ENCODE measurements at regions not wholly inside any gene's neighbourhood (a gene's known extent, or its start where the extent isn't known, plus 50 kb on each side); places are given as distances from the start of the nearest gene placed in this dataset.
"Not testable (repeated sequence)": the region's sequence is repeated elsewhere in the genome, so short reads cannot be mapped to it uniquely, and the experiment has no call there.

DNA sequence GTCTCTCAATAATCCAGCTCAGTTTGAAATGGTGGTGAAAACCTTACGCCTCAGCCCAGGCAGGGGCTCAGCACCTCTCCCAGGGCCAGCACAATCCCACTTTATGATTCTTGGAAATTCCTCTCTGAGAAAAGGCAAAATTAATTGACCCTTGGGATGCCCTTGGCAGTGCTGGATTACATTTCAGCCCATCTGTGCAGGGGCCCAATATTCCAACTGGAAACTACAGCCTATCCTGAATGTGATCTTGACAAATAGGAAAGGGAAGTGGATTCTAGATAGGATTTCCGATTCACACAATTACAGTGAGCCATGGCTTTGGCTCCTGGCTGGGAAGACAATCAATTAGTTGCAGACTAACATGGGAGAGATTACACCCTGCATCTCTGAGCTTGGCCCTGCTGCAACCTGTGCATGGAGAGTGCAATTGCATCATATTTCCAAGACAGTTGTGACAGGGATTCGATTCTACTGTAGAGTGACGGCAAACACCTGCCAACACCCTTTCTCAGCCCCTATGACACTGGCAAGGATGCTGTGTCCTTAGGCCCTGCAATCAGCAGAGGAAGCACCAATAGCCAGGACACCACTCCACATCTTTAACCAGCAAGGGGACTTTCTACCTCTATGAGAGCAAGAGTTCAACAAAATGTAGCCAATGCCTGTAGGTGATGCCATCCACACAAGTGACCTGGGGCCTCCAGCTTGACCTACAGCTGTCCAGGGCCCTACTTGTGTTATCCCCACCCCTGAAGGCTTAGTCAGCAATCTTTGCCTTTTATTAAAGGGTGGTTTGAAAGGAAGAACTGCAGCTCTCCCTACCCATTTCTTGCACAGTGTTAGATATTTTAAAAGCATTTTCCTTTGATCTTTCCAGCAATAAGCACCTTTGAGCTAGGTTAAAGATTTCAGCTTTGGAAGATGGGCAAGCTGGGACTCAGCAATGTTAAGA, 187.2 kb upstream of the HS6ST1 start:
- DNase-seq (ENCODE audit: low read depth) = no peak

DNA sequence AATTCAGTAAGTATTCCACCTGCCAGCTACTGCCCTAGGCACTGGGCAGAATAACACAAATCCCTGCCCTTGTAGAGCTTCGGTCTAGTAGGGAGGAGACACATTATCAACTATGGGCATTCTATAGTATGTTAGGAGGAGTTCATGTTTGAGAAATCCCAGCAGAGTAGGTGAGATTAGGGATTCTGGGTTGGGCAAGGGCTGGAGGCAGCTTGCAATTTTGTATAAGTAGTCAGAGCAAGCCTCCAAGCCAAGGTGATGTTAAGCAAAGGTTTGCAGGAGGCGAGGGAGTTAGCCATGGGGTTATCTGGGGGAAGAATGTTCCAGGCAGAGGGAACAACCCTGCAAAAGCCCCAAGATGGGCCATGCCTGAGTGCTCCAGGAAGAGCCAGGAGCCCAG, 187.9 kb upstream of the HS6ST1 start:
- no peak for DNase-seq (ENCODE audit: low read depth)

DNA sequence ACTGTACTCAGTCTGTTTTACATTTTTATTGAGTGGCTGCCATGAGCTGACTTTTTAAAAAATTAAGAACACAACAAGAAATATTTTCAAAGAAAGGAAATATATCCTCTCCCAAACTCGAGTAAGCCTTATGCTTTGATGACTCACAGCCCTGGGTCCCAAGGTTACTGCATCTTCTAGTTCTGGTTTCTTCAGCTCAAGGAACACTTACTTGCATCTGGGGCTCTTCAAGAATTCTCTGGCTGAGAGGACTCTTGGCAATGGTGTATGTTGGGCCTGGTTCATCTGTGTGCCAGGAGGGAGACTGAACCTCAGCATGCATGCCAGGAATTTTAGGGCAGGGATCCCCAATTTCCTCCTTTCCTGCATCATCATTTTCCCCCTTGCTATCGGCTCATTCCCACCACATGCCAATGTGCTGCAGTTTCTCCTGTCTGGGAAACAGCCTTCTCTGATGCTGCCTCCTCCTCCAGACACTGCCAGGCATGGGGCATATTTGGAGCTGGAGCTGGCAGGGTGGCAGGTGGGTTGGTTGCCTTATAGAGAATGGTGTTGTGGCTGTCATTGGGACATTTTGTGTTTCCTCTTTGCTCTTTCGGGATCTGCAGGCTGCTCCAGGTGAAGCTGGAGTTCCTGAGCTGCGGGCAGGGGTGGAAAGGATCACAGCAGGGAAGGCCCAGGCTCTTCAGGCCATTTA, 192.2 kb upstream of the HS6ST1 start:
- no peak for DNase-seq (ENCODE audit: low read depth)

GRCh38 chr2:128511731-128512378, 193.2 kb upstream of the HS6ST1 start:
- no peak for DNase-seq (ENCODE audit: low read depth)

DNA sequence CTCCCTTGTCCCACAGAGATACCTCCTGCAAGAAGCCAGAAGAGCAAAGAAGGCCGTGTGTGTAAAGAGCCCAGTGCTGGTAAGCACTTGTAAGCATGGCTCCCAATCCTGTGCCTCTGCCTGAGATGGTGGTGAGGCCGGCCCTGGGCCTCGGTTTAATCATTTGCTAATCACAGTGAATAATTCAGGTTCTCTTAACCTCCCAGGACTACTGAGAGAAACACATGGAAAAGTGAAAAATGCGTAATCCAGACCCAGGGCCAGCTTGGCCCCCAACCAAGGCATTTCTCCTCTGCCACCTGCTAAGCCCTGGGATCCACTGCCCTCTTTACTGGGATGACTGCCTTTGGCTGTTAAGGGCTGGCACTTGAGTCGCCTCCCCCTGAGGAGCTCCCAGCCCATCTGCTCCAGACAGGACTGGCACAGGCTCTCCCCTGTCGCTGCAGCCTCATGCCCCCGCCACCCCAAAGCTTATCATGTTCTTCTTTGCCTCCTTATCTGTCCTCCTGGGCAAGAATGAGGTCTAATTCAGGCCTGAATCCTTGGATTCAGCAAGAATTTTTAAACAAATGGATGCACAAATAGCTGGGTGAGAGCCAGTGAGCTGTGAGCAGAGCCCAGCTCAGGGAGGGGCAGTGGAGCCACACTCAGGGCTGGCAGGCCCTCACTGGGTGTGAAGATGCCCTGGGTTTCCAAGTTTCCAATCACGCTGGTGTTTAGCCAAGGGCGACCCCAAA, 193.9 kb upstream of the HS6ST1 start:
- DNase-seq (ENCODE audit: low read depth) = no peak

- DNase-seq (ENCODE audit: low read depth) = no peak
These were observed 194.7 kb upstream of the HS6ST1 start for GRCh38 chr2:128513116-128513960.

DNA sequence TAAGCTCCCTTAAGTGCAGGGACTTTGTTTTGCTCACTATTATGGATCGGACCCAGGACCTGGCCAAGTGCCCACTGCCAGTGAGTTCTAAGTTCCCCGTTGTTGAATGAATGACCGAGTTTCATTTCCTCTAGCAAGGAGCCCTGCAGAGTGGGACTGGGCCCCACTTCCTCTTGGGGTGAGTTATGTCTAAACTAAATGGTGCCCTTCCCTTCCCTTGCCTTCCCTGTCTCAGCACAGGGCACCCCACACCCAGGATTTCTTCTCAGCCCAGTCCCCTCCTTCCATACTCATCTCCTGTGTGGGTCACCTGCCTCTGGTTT, 195.3 kb upstream of the HS6ST1 start:
- no peak for DNase-seq (ENCODE audit: low read depth)

- DNase-seq (ENCODE audit: low read depth) = no peak
These were observed 195.9 kb upstream of the HS6ST1 start for GRCh38 chr2:128514555-128514955.

GRCh38 chr2:128516938-128517337, 198.3 kb upstream of the HS6ST1 start:
- DNase-seq (ENCODE audit: low read depth) = no peak

DNA sequence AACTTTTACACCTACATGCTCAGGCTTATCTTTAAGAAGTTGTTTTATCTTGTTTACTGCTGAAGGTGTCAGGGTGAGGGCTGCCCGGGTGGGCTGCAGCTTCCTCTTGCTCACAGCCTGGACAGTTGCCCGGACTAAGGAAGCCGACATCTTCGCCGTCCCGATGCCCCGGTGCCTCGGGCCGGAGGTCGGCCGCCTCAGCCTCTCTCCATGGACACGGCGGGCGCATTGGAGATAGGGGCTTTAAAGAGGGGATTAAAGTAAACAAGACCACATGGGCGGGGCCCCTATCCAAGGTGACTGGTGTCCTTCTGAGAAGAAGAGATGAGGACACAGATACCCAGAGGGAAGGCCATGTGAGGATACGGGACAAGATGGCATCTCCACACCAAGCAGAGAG, 200.4 kb upstream of the HS6ST1 start:
- not testable (repeated sequence) for DNase-seq (ENCODE audit: low read depth)

DNA sequence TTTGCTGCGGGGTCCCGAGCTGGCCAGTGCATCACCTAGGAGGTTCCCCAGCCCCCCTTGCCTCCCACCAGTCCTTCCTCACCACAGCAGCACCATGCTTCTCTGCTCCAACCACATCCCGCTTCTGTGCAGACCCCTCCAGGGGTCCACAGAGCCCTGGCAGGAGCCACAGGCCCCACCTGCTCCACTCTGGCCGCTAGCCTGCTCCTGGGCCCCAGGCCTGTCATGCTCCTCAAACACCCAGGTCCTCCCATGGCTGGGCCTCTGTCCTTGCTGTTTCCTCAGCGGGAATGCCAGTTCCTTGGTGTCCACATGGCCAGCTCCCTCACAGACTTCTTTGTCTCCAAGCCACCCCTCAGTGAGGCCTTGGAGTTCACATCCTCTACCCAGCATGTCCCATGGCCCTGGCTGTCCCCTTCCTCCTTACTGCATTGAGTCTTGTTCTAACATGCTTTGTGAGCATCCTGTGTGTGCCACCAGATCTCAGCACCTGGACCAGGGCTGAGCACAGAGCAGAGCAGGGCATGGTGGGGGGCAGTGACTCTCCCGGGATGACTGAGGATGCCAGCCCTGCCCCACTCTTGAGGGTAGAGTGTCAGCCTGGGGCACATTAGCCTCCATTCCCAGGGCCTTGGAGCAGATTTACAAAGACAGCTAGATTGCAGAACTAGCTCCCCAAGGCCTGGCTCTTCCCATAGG, 201.0 kb upstream of the HS6ST1 start:
- no peak for DNase-seq (ENCODE audit: low read depth)

GRCh38 chr2:128520340-128520739, 201.7 kb upstream of the HS6ST1 start:
- DNase-seq (ENCODE audit: low read depth) = no peak

DNA sequence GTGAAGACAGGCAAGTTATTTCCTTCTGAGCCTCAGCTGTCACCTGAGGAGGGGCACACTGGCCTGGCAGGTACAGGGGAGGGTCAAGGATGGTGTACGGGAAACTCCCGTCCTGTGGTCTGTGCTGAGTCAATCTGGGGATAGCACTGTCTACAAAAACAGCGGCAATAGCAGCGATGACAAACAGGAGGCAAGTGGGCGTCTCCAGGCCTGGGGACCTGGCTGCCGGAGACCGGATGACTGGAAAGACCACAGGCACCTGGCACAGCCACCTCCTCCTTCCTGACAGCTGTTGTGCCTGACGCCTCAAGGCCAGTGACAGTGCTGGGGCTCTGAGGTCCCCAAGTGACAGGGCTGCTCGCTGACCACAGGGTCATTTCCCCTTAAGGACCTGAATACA, 202.1 kb upstream of the HS6ST1 start:
- peak; percentile 5 for DNase-seq (ENCODE audit: low read depth)

- no peak for DNase-seq (ENCODE audit: low read depth)
These were observed 202.8 kb upstream of the HS6ST1 start for GRCh38 chr2:128521482-128521881.

- no peak for DNase-seq (ENCODE audit: low read depth)
These were observed 204.2 kb upstream of the HS6ST1 start for GRCh38 chr2:128522829-128523228.

DNA sequence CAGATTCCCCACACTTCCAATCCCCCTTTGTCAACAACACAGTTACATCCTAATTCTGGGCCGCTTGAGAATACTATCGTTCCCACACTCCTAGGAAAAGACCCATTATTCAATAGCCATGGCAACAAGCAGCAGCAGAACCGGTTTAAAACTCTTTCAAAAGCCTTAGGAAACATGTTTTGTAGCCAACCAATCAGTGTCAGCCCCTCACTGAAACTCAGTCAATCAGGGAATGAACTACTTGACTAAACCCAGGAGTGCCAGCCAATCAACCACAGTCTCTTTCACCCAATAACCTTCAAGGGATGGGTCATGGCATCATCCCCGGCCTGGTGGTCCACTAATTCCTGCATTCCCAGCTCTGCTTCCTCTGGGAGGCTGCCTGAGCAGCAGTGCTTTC, 204.8 kb upstream of the HS6ST1 start:
- DNase-seq (ENCODE audit: low read depth) = no peak

DNA sequence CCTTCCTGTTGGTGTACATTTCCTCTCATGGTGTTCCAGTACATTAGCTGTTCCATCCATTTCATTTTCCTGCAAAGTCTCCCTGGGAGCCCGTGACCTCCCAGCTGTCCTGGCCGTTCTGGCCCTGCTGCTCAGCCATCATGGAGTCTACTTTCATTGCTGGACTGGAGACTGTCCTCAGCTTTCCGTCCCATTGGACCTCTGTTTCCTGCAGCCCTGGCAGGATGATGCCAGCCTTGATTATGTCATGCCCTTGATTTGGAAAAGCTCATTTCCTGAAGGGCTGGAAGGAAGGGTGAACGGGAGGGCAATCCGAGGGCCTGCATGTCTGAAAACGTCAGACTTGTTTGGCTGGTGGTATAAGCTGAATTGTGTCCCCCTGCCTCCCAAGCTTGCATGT, 205.5 kb upstream of the HS6ST1 start:
- DNase-seq (ENCODE audit: low read depth) = no peak

GRCh38 chr2:128525653-128526052, 207.0 kb upstream of the HS6ST1 start:
- DNase-seq (ENCODE audit: low read depth) = no peak

DNA sequence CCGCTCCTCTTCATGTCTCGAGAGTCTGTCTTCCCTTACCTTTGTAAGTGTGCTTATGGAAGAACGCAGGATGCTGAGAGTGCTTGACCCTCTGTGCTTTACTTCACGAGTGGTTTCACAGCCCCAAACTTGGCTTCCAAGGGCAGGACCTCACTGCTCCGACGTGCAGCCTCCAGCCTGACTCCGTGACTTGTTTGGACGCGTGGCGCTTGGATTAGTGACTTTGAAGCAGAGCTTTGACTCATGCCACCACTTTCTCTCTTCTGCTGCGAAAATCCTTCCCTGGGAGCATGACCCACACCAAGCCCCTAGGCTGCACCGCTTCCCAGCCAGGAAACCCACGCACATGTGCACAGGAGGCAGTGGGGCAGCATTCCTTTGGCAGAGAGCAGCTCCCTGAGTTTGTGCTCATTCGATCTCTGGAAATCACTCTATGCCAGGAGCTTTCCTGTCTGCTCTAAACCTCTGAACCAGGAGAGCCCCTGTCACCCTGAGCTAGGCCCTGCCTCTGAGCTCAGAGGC, 207.8 kb upstream of the HS6ST1 start:
- no peak for DNase-seq (ENCODE audit: low read depth)

DNA sequence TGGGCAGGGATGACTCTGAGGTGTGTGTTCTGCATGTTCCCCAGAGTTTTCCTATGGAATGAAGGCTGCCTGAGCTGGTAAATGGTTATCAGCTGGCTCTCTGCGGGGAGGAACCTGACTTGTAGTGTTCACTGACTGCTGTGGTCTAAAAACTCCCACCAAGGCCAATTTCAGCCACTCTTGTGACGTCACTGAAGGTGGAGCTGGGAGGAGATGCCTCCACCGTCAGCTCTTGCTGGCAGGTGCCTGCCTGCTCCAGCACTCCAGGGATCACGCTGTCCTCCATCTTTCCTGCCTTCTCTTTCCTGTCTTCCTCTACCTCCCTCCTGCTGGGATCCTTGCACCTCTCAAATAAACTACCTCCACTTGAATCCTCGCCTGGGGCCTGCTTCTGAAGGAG, 209.5 kb upstream of the HS6ST1 start:
- no peak for DNase-seq (ENCODE audit: low read depth)

Measured in RPMI7951 (cell line).